ENCODE measurements at regions not wholly inside any gene's neighbourhood (a gene's known extent, or its start where the extent isn't known, plus 50 kb on each side); places are given as distances from the start of the nearest gene placed in this dataset.

DNA sequence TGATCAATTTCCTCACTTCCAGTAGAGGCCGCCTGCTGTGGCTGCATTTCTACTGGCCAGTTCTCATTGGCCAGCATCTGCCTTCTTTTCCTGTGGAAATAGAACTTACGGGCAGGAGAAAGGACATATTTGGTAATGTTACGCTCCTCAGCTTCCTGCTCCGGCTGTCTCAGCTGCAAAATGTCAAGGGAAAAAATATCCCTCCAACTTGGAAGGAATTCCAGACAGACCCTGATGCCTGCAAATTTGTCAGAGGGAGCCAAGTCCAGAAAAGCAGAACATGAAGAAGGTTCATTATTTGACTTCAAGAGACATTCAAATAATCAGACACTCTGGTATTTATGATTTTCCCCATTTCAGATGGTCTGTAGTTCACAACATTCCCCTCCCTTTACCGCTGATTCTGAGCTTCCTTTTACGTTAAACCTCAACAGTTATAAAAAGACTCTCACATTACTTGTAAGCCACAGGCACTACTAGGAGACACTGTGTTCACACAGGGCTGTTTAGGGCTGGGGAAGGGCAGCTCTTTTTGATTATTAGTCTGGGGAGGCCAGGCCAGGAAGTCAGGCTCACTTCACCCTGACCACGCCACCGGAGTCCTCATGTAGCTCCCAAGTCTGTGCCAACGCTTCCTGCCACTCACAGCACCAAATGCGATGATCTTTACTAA, 179.6 kb upstream of the CCN2 start:
- intact Hi-C loops (cut with DNase I) = no loop called here
- peak in 1 of 2 donors; percentile 5 for DNase-seq
- Histone ChIP-seq H3K36me3 (no peaks in the 10 kb centered on the region), H3K4me1 (peaks cover 14 to 20% of the 10 kb centered on the region in 2 donors), H3K4me3 (replicated peaks in 1 of 3) (no peak overlapping the region), H3K27ac (peak overlapping the region; percentile 21 to 28 (median 25)), H3K27me3 (no peaks in the 10 kb centered on the region), H3K9me3 (no peaks in the 10 kb centered on the region)
- 62 to 77% methylated on average over 10 of the region's 10 CpGs for WGBS, 2 donors
- TF ChIP-seq, protein P1, sequence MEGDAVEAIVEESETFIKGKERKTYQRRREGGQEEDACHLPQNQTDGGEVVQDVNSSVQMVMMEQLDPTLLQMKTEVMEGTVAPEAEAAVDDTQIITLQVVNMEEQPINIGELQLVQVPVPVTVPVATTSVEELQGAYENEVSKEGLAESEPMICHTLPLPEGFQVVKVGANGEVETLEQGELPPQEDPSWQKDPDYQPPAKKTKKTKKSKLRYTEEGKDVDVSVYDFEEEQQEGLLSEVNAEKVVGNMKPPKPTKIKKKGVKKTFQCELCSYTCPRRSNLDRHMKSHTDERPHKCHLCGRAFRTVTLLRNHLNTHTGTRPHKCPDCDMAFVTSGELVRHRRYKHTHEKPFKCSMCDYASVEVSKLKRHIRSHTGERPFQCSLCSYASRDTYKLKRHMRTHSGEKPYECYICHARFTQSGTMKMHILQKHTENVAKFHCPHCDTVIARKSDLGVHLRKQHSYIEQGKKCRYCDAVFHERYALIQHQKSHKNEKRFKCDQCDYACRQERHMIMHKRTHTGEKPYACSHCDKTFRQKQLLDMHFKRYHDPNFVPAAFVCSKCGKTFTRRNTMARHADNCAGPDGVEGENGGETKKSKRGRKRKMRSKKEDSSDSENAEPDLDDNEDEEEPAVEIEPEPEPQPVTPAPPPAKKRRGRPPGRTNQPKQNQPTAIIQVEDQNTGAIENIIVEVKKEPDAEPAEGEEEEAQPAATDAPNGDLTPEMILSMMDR (IDR thresholded peaks at IDR 0.05) = no peak
- no peak for TF ChIP-seq POLR2A (IDR thresholded peaks at IDR 0.05)

DNA sequence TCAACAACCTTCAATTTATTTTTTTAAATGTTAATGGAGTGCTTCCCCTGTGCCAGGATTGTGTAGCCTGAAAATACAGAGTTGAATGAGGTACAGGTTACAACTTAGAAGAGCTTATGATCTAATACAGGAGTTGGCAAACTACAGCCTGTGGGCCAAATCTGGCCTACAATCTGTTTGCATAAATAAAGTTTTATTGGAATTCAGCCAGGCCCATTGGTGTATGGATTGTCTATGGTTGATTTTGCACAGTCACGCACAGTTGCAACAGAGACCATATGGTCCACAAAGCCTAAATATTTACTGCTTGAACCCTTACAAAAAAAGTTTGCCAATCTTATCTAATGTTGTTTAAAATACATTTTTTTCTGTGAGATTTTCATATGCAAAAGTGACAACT, 177.3 kb upstream of the CCN2 start:
- TF ChIP-seq, protein P1 (IDR thresholded peaks at IDR 0.05) = no peak
- TF ChIP-seq POLR2A (IDR thresholded peaks at IDR 0.05) = no peak
- H3K4me1 ChIP-seq = peaks cover 14 to 23% of the 10 kb centered on the region in 2 donors
- no peaks in the 10 kb centered on the region for H3K27me3 ChIP-seq
- WGBS, 2 donors = 100% methylated on average over 1 of the region's 1 CpG
- intact Hi-C loops (cut with DNase I) = no loop called here
- H3K4me3 ChIP-seq (replicated peaks in 1 of 3) = no peak overlapping the region
- no peak for DNase-seq
- H3K36me3 ChIP-seq = no peaks in the 10 kb centered on the region
- no peaks in the 10 kb centered on the region for H3K9me3 ChIP-seq
- H3K27ac ChIP-seq = no peak overlapping the region

DNA sequence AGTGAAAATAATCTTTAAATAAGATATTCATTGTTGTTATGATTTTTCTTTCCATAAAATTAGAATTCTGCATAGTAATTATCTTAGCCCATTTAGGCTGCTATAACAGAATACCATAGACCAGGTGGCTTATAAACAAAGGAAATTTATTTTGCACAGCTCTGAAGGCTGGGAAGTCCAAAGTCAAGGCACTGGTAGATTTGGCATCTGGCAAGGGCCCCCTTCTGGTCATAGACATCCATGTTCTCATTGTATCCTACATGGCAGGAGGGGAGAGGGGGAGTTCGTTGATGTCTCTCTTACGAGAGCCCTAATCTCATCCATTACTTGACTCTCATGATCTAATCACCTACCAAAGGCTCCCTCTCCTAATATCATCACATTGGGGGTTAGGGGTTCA, 175.0 kb upstream of the CCN2 start:
- no peak for DNase-seq
- peaks cover 0 to 9% of the 10 kb centered on the region in 2 donors for H3K4me1 ChIP-seq
- H3K9me3 ChIP-seq = no peaks in the 10 kb centered on the region
- TF ChIP-seq POLR2A (IDR thresholded peaks at IDR 0.05) = no peak
- TF ChIP-seq, protein P1 (IDR thresholded peaks at IDR 0.05) = no peak
- no peaks in the 10 kb centered on the region for H3K27me3 ChIP-seq
- H3K36me3 ChIP-seq = no peaks in the 10 kb centered on the region
- no peak overlapping the region for H3K27ac ChIP-seq
- H3K4me3 ChIP-seq (replicated peaks in 1 of 3) = no peak overlapping the region
- intact Hi-C loops (cut with DNase I) = no loop called here
- WGBS, 2 donors = 98 to 100% methylated on average over 2 of the region's 2 CpGs

DNA sequence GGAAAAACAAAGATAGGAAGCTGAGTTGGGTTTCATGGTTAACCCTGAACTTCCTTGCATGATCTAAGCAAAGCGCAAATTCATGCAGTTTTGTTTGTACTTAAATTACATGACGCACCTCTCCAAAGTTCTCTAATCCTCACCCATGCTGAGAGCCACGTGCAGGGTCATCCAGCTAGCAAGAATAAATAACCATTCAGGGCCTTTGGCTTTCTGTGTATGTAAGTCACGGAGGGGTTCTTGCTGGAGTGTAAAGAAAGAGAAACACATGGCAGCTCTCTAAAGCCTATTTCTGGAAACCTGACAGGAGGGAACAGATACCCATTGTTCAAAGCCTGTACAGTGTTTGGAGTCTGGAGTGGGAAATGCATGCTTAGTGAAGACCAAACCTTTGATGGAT, 171.7 kb upstream of the CCN2 start:
- no peaks in the 10 kb centered on the region for H3K9me3 ChIP-seq
- TF ChIP-seq, protein P1 (IDR thresholded peaks at IDR 0.05) = no peak
- no peak for TF ChIP-seq POLR2A (IDR thresholded peaks at IDR 0.05)
- H3K27ac ChIP-seq = no peak overlapping the region
- DNase-seq = peak; percentile 38 to 50
- H3K27me3 ChIP-seq = no peaks in the 10 kb centered on the region
- intact Hi-C loops (cut with DNase I) = no loop called here
- peaks cover 0 to 9% of the 10 kb centered on the region in 2 donors for H3K4me1 ChIP-seq
- H3K36me3 ChIP-seq = no peaks in the 10 kb centered on the region
- WGBS, 2 donors = 14 to 27% methylated on average over 4 of the region's 4 CpGs
- H3K4me3 ChIP-seq (replicated peaks in 1 of 3) = no peak overlapping the region

DNA sequence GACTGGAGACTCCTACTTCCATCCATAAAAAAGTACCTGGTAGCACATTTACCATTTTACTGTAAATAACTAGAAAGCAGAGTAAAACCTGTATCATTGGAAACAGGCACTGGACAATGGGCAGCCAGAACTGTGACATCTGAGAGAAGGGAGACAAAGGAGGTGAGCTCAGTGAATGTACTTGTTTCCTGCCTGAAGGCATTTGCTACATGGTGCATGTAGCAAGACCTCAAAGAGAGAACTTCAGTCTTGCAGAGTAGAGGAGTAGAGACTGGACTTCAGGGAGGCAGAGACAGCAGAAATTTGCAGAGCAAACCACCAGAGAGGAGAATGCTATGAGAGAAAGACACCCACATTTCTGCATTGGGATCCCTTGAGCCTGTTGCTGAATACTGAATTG, 171.0 kb upstream of the CCN2 start:
- Histone ChIP-seq H3K4me3 (replicated peaks in 1 of 3) (no peak overlapping the region), H3K27ac (no peak overlapping the region), H3K9me3 (no peaks in the 10 kb centered on the region), H3K4me1 (peaks cover 0 to 9% of the 10 kb centered on the region in 2 donors), H3K36me3 (no peaks in the 10 kb centered on the region), H3K27me3 (no peaks in the 10 kb centered on the region)
- TF ChIP-seq, protein P1 (IDR thresholded peaks at IDR 0.05) = no peak
- TF ChIP-seq POLR2A (IDR thresholded peaks at IDR 0.05) = no peak
- intact Hi-C loops (cut with DNase I) = no loop called here
- no peak for DNase-seq

Measured in thyroid gland (tissue), 4 donors.